HG03025 (cell line): ENCODE measurements at regions not wholly inside any gene's neighbourhood (a gene's known extent, or its start where the extent isn't known, plus 50 kb on each side); places are given as distances from the start of the nearest gene placed in this dataset.
"Not testable (repeated sequence)": the region's sequence is repeated elsewhere in the genome, so short reads cannot be mapped to it uniquely, and the experiment has no call there.

Experiments
- ATAC-seq: cut with Tn5 transposase; IDR thresholded peaks from one replicate; pipeline ENCODE4 v1.9.1; 2021; ENCODE audit warnings: mild to moderate bottlenecking, moderate library complexity; ENCODE audit not compliant: unreplicated experiment, low FRiP score

DNA sequence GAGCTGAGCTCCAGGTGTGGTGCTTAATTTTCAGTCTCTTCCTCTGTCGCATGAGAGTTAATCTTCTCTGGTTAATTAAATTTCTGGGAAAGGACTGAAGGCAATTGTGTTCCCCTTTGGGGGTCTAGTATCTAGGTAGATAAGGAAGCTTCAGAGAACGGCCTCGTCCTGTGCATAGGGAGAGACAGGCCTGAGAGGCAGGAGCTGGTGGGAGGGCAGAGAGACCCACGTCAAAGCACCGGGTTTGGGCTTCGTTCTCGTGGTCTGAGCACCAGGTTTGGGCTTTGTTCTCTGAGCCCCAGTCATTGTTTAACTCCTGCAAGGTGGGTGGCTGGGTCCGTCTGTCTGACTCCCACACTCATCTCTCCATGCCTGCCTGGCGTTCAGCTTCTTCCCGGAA lies 160.8 kb upstream of the PITRM1 start:
- ATAC-seq = no peak

GRCh38 chr10:3331690-3332230 lies 159.2 kb upstream of the PITRM1 start:
- no peak for ATAC-seq

- ATAC-seq = no peak
Measured at GRCh38 chr10:3331187-3331586, 158.6 kb upstream of the PITRM1 start.

GRCh38 chr10:3330663-3331062 lies 158.1 kb upstream of the PITRM1 start:
- ATAC-seq = no peak

DNA sequence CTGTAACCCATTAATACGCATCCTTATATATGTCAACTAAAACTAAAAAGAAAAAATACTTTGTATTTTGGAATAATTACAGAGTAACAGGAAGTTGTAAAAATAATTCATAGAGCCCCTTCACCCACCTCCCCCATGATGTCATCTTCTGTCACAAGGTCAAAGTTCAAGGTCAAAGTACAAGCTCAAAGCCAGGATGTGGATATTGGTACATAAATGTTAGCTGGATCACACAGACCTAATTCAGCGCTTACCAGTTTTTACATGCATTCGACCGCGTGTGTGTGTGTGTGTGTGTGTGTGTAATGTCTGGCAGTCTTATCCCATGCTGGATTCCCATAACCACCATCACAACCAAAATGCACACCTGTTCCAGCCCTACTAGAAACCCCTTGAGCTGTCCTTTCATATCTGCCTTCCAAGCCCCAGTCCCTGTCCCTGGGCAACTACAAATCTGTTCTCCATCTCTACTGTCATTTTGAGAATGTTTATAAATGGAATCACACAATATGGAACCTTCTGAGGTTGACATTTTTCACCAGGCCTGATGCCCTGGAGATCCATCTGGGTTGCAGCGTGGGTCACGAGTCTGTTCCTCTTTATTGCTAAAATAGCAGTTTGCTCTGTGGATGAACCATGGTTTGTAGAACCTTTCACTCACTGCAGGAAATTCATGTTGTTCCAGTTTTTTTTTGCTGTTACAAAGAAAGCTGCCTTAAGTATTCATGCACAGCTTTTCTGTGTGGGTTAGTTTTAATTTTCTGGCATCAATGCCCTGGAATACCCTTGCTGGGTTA lies 153.6 kb upstream of the PITRM1 start:
- no peak for ATAC-seq

GRCh38 chr10:3324612-3325038 lies 152.0 kb upstream of the PITRM1 start:
- no peak for ATAC-seq

DNA sequence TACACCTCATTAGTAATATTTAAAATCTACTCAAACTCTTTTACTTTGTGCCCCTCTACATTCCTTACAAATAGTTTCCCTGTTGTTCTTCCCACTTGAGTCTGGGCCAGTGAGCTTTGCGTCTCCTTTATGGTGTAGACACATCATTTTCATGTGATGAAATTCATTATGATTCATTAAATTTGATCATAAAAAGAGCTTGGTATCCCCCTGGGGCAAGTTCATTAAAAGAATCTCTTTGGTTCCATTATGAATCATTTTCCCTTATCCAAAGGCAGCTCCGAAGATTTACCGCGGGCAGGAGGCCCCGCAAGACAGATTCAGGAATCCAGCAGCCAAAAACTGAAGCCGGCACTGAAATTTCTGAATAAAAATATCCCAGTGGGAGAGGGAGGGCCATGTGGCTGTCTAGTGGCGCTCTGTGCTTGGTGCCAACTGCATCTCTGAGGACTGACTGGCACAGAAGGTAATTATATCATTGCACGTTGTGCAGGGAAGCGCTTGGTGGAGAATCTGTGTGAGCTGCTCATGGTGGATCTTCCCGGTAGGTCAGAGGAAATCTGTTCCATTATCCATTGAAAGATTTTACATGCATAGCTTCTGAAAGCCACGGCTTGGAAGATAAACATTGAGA lies 151.4 kb upstream of the PITRM1 start:
- no peak for ATAC-seq

- ATAC-seq = no peak
Measured at GRCh38 chr10:3321123-3321522, 148.5 kb upstream of the PITRM1 start.

GRCh38 chr10:3319811-3320226 lies 147.2 kb upstream of the PITRM1 start:
- no peak for ATAC-seq

GRCh38 chr10:3318480-3318807 lies 145.9 kb upstream of the PITRM1 start:
- not testable (repeated sequence) for ATAC-seq

- ATAC-seq = not testable (repeated sequence)
Measured at GRCh38 chr10:3317553-3318479, 145.2 kb upstream of the PITRM1 start.

DNA sequence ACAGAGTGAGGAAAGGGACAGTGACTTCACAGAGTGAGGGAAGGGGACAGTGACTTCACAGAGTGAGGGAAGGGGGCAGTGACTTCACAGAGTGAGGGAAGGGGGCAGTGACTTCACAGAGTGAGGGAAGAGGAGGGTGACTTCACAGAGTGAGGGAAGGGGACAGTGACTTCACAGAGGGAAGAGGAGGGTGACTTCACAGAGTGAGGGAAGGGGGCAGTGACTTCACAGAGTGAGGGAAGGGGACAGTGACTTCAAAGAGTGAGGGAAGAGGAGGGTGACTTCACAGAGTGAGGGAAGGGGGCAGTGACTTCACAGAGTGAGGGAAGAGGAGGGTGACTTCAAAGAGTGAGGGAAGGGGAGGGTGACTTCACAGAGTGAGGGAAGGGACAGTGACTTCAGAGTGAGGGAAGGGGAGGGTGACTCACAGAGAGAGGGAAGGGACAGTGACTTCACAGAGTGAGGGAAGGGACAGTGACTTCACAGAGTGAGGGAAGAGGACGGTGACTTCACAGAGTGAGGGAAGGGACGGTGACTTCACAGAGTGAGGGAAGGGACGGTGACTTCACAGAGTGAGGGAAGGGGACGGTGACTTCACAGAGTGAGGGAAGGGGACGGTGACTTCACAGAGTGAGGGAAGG lies 142.0 kb upstream of the PITRM1 start:
- not testable (repeated sequence) for ATAC-seq

DNA sequence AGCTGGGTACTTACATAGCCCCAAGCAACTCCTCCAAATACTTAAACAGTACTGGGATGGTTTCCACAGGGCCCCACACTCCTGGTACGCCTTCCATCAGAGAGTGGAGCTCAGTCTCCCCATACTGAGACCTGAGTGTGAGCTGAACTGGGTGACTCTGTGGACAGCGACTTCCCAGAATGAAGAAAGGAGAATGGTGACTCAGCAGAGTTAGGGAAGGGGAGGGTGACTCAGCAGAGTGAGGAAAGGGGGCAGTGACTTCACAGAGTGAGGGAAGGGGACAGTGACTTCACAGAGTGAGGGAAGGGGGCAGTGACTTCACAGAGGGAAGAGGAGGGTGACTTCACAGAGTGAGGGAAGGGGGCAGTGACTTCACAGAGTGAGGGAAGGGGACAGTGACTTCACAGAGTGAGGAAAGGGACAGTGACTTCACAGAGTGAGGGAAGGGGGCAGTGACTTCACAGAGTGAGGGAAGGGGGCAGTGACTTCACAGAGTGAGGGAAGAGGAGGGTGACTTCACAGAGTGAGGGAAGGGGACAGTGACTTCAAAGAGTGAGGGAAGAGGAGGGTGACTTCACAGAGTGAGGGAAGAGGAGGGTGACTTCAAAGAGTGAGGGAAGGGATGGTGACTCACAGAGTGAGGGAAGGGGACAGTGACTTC lies 141.3 kb upstream of the PITRM1 start:
- not testable (repeated sequence) for ATAC-seq

- no peak for ATAC-seq
Measured at GRCh38 chr10:3312403-3312940, 139.9 kb upstream of the PITRM1 start.

DNA sequence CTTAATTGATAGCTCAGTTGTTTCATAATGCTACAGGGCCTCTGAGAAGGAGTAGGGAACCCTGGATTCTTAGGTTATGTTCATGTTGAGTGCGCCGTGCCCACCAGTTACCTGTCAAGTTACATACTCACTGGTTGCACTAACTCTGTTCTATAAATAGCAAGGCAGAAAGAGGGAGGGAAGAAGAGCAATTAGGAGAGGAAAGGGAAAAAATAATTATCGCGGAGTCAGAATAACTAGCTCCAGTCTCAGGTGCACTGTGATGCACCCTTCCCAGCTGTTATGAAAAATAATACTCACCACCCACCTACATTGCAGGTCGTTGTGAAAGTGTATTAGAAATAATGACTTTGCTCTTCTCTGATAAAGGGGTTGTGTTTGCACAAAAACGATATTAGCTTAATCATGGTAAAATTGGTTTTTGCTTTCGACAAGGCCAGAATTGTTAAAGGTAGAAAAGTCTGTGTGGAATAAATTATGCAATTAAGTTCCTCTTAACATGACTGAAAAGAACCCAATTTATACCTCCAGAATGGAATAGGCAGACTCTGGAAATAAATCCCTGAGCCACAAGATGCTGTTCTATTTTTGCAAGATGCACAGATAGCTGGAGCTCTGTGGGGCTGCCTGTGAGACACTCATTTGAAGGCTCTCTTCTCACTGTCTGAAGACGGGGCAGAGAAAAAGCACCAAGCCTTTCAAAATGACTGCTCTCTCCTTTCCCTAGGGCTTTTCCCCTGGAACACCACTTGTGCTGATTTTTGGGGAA lies 137.6 kb upstream of the PITRM1 start:
- no peak for ATAC-seq

GRCh38 chr10:3306050-3306449 lies 133.5 kb upstream of the PITRM1 start:
- no peak for ATAC-seq

GRCh38 chr10:3295582-3296151 lies 123.1 kb upstream of the PITRM1 start:
- ATAC-seq = no peak

- no peak for ATAC-seq
Measured at GRCh38 chr10:3294919-3295581, 122.5 kb upstream of the PITRM1 start.
